ENCODE measurements at regions not wholly inside any gene's neighbourhood (a gene's known extent, or its start where the extent isn't known, plus 50 kb on each side); places are given as distances from the start of the nearest gene placed in this dataset.

DNA sequence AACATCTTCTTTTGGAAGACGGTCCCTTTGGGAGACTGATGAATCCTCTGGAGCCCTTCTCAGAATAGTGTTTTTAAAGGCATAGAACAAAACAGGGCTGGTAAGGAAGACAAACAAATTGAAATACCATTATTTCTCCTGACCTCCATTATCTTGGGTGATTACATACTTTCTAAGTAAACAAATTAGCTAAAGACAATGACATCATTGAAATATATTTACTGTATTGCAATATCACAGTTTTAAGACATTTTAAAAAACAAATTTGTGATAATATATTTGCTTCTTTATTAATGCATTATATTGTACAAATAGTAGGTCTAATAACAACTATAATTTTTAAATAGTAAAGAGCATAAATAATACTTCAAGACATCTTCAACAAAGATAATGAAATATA lies 152.2 kb upstream of the CDK1 start:
- TF ChIP-seq CTCF (conservative IDR thresholded peaks at IDR 0.05; ENCODE audit: low read depth, low read length) (no peak), EZH2phosphoT487 (IDR thresholded peaks at IDR 0.05; ENCODE audit: borderline replicate concordance, low read length) (no peak)

All from PC-3 (cell line).